ENCODE measurements at regions not wholly inside any gene's neighbourhood (a gene's known extent, or its start where the extent isn't known, plus 50 kb on each side); places are given as distances from the start of the nearest gene placed in this dataset.

DNA sequence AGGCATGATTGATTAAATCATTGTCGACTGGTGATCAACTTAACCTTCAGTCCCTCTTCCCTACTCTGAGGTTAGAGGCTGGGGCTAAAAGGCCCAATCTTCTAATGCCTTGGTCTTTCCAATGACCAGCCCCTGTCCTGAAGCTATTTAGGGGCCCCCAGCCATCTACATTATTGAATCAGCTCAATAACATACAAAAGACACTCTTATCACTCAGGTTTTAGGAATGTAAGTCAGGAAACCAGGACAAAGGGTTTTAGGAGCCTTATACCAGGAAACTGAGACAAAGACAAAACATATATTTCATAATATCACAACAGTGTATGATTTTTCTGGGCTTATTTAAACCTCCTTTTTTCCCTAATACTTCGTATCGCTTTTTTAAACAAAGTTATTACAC is 198.6 kb downstream of the RNF152 start:
- no peak overlapping the region for H3K4me3 Mint-ChIP-seq

DNA sequence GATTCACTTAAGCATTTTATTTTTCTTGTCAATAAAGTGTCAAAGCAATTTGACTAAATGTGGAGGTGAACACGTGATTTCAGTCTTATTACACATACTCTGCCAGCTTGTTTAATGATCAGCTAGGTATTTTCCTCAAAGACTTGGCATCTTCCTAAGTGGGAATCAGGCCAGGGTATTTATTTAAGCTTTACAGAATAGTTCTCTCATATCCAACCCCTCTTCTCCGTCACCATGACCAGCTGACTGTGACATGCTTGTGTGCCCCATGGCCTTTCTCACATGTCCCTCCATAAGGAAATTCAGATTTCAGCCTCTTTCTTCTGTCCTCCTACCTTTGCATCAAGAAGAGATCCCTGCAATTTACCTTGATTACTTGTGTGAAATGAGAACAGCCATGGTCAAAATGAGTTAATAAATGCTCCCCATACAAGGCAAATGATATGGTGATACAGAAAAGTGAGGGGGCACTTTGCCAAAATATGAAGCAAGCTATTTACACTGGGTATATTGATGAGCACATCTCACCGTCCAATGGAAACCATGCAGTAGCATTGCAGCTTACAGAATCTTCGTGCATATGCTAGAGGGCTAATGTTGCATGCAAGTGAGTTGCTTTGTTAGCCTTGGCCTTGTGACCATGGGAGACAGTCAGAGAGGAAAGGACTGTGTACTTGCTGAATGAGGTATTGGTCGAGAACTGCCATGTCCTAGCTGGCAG is 202.2 kb downstream of the RNF152 start:
- H3K9me3 Mint-ChIP-seq: peaks cover 4% of the 10 kb centered on the region
- H3K4me1 Mint-ChIP-seq (ENCODE audit: unreplicated experiment): peaks cover 4% of the 10 kb centered on the region
- H3K4me3 Mint-ChIP-seq: no peak overlapping the region
- DNase-seq (ENCODE audit: extremely low spot score, unreplicated experiment): no peak
- TF ChIP-seq, protein P1, sequence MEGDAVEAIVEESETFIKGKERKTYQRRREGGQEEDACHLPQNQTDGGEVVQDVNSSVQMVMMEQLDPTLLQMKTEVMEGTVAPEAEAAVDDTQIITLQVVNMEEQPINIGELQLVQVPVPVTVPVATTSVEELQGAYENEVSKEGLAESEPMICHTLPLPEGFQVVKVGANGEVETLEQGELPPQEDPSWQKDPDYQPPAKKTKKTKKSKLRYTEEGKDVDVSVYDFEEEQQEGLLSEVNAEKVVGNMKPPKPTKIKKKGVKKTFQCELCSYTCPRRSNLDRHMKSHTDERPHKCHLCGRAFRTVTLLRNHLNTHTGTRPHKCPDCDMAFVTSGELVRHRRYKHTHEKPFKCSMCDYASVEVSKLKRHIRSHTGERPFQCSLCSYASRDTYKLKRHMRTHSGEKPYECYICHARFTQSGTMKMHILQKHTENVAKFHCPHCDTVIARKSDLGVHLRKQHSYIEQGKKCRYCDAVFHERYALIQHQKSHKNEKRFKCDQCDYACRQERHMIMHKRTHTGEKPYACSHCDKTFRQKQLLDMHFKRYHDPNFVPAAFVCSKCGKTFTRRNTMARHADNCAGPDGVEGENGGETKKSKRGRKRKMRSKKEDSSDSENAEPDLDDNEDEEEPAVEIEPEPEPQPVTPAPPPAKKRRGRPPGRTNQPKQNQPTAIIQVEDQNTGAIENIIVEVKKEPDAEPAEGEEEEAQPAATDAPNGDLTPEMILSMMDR (conservative IDR thresholded peaks at IDR 0.05): no peak
- H3K27me3 Mint-ChIP-seq: no peaks in the 10 kb centered on the region
- no peaks in the 10 kb centered on the region for H3K36me3 Mint-ChIP-seq
- H3K27ac Mint-ChIP-seq: no peak overlapping the region

More for the DNA sequence above, 198.6 kb downstream of the RNF152 start:
- no peak for DNase-seq (ENCODE audit: extremely low spot score, unreplicated experiment)
- Mint-ChIP-seq H3K27ac (no peak overlapping the region), H3K36me3 (no peaks in the 10 kb centered on the region), H3K9me3 (peaks cover 8% of the 10 kb centered on the region), H3K4me1 (ENCODE audit: unreplicated experiment) (no peaks in the 10 kb centered on the region), H3K27me3 (no peaks in the 10 kb centered on the region)
- TF ChIP-seq, protein P1 (conservative IDR thresholded peaks at IDR 0.05): no peak

DNA sequence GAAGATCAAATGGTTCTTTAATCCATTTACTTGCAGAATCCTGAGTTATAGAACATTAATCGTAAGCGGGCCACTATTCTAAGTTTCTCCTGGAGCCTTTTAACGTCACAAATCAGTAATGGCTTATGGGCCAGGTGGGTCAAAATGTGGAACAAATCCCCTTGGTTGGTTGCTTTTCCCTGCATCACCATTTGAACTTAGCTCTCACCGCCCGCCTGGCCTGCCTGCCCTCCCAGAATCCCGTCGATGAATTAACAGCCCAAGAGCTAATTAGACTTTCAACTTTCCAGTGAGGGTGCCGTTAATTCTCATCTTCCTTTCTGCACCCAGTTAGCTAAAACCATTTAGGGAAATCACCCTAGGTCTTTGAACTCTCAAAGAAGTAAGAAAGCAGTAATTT is 205.5 kb downstream of the RNF152 start:
- no peaks in the 10 kb centered on the region for H3K27me3 Mint-ChIP-seq
- H3K9me3 Mint-ChIP-seq: no peaks in the 10 kb centered on the region
- no peak for DNase-seq (ENCODE audit: extremely low spot score, unreplicated experiment)
- no peak overlapping the region for H3K27ac Mint-ChIP-seq
- no peaks in the 10 kb centered on the region for H3K36me3 Mint-ChIP-seq
- H3K4me1 Mint-ChIP-seq (ENCODE audit: unreplicated experiment): peaks cover 4% of the 10 kb centered on the region
- TF ChIP-seq, protein P1 (conservative IDR thresholded peaks at IDR 0.05): no peak
- H3K4me3 Mint-ChIP-seq: no peak overlapping the region

DNA sequence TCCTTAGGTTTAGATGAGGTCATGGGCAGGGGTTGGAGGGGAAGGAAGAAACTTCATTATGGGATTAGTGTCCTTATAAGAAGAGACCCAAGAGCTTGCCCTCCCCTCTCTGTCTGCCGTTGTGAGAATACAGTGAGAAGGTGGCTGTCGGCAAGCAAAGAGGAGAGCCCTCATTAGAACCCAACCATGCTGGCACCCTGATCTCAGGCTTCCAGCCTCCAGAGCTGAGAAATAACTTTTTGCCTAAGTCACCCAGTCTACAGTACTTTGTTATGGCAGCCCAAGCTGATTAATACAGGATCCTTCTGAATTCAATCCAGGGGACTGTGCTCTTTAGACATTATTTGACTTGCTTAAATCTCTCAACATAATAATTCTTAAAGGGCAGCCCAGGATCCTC is 209.0 kb downstream of the RNF152 start:
- Mint-ChIP-seq H3K9me3 (peaks cover 8% of the 10 kb centered on the region), H3K4me3 (no peak overlapping the region), H3K27me3 (no peaks in the 10 kb centered on the region), H3K4me1 (ENCODE audit: unreplicated experiment) (peaks cover 12% of the 10 kb centered on the region), H3K27ac (no peak overlapping the region), H3K36me3 (peaks cover 6% of the 10 kb centered on the region)
- TF ChIP-seq, protein P1 (conservative IDR thresholded peaks at IDR 0.05): no peak
- no peak for DNase-seq (ENCODE audit: extremely low spot score, unreplicated experiment)

DNA sequence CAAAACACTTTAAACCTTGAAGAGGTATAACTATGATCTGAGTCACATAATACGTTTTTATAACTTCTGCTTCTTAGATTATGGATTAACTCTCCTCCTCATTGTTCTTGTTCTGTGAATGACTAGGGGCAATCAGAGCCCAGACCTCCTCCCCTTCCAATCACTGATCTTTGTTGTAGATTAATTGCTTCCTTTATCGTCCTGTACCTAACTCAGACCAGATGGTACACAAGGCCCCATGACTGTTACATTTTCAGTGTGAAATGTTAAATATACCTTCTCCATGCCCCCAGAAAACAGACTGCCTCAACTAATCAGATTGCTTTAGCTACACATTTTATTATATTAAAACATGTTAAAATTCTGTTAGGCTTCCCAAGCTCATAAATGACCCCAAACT is 211.7 kb downstream of the RNF152 start:
- Mint-ChIP-seq H3K27me3 (no peaks in the 10 kb centered on the region), H3K4me3 (no peak overlapping the region), H3K27ac (no peak overlapping the region), H3K9me3 (peaks cover 12% of the 10 kb centered on the region), H3K4me1 (ENCODE audit: unreplicated experiment) (peaks cover 8% of the 10 kb centered on the region), H3K36me3 (peaks cover 8% of the 10 kb centered on the region)
- TF ChIP-seq, protein P1 (conservative IDR thresholded peaks at IDR 0.05): no peak
- DNase-seq (ENCODE audit: extremely low spot score, unreplicated experiment): no peak

Measured in type B pancreatic cell (in vitro differentiated cells).